GM18951 (cell line): ENCODE measurements at regions not wholly inside any gene's neighbourhood (a gene's known extent, or its start where the extent isn't known, plus 50 kb on each side); places are given as distances from the start of the nearest gene placed in this dataset.

Experiments
- POLR2A ChIP-seq: IDR thresholded peaks from 4 replicates; pipeline ENCODE4 v1.6.1; 2011; ENCODE audit warnings: mild to moderate bottlenecking; ENCODE audit not compliant: insufficient read length, insufficient read depth; ENCODE audit errors: extremely low read depth
- in situ Hi-C: fragments of 300-500 bp; cut with MboI; formaldehyde crosslinking; loops from one replicate; pipeline ENCODE4 v1.12.0; 2022; ENCODE audit warnings: low sequenced_read_pairs, mixed read lengths, inconsistent platforms; ENCODE audit not compliant: unreplicated experiment

DNA sequence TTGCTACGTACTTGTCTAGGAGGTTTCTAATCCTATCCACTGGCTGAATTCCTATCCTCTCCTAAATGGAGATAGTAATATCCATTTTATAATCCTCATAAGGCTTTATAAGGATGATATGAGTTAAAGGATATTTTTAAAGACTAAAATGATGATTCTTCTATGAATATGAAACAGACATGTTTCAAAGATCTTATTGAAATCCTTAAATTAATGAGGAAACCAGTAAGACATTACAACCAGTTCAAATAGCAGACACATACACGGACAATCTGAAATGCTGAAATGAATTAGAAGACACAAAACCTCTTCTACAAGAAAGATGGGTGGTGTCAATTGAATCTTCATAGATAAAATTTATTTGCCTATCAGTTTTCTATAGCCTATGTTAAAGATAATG lies 132.9 kb upstream of the ANK3 start:
- TF ChIP-seq POLR2A, result no peak
- in situ Hi-C loops, result no loop called here

DNA sequence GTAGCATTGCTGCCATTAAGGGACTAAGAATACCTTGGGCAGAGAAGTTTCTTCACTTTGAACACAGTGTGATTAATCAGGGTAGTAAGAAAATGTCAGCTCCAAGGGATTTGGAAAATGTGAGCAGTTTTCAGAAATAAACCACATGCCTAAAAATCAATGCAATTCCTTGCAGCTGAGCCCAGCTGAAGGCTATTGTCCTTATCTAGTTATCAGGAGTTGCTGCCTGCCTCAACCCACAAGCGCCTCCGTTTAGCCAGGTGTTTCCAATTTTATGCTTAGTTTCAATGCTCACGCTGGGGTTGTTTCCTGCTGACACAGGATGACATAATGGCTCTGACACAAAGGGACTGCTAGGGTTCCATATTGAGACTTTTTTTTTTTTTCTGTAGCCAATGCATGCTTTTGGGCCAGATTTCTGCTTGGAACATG lies 132.3 kb upstream of the ANK3 start:
- TF ChIP-seq POLR2A, result no peak
- in situ Hi-C loops, result no loop called here

DNA sequence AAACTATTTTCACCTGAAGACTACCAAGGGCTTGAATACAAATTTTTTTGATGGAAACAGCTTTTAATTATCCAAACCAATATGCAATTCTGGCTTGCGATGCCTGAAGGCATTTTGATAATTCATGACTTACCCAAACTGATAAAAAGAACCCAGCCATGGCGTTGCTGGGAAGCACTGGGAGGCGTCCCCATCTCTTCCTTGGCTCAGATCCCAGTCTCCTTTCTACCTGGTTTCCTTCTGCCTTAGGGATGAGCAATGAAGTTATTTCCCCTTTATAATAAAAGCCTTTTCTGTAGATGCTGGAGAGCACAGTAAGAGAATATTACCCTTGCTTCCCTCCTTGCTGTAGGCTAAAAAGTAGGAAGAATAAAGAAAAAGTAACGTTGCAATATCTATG lies 129.1 kb upstream of the ANK3 start:
- in situ Hi-C loops, result no loop called here
- TF ChIP-seq POLR2A, result no peak

DNA sequence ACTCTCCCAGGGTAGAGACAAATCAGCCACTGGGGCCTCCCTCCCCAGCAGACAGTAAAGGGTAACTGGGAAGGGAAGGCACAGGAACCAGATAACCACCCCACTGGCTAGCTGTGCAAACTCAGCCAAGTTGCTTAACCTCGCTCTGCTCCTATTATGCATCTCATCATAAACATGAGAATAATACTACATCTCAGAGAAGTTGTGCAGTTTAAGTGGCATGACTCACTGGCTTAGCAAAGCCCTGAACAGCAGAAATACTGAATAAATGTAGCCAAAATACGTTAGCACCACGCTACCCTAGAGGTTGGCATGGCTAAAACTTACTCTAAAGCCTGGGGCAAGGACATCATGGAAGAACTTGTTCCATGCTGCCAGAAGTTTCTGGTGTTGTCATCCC lies 128.1 kb upstream of the ANK3 start:
- in situ Hi-C loops, result no loop called here
- TF ChIP-seq POLR2A, result no peak

DNA sequence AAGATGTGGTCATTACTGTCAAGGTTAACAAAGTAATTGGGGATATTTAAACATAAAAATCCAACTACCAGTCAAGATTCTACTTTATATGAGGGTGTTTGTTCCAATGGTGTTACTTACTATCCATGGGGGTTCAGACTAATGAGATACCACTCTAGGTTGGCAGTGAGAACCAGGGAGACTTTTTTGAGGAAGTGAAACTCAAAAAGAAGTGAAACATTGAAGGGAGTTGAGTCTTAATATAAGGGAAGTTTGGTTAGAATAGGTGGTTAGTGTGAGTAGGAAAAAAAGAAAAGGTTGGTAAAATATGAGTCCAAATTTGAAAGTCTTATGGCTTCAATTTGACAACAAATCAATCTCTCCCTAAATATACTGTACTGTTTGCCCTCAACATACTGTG lies 123.6 kb upstream of the ANK3 start:
- no peak for TF ChIP-seq POLR2A
- in situ Hi-C loops, result no loop called here

DNA sequence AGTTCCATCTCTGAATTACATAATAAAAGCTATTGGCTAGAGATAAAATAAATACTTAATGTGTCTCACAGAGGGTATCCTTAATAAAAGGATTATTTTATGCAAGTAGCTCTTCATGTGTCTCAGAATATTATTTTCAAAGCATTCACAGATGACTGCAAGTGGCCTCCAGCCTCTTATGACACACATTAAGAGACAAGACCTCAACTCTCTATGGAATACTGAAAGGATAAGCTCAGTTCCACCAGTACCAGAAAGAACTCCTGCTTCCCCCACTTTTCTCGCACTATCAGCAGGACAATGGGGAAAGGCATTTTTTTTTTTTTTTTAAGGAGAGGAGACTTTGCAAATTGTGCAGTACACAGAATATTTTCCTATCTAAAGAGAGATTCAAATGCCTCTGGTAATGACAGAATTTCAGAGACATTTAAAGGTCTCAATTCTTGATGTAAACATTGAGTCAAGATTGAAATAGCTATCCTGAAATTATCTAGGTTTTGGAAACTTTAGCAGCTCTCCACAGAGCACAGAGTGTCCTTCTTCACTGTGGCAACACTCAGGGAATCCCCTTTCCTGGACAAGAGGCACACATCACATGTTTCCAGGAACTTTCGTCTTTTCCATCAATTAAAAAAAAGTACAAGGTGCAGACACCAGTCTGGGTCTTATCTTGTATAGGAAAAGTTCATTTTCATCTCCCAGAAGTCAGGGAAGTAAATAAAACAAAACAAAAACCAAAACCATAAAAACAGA lies 122.0 kb upstream of the ANK3 start:
- TF ChIP-seq POLR2A, result no peak
- in situ Hi-C loops, result no loop called here

DNA sequence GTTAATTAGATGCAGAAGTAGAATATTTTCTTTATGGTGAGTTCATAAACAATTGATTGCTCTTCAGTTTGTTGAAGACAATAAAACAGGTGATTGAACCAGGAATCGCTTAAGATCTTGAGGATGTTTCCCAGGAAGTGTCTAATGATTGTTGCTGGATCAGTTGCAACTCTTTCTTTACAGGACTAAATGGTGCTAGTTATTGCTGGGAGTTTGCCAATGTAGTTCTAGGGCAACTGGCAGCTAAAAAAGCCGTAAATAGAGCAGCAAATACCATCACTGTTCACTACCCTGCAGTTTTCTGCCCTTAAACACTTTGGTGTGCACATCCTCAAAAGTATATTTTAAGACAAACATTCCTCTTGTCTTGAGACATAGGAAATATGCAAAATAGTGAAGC lies 119.2 kb upstream of the ANK3 start:
- no peak for TF ChIP-seq POLR2A
- in situ Hi-C loops, result no loop called here

DNA sequence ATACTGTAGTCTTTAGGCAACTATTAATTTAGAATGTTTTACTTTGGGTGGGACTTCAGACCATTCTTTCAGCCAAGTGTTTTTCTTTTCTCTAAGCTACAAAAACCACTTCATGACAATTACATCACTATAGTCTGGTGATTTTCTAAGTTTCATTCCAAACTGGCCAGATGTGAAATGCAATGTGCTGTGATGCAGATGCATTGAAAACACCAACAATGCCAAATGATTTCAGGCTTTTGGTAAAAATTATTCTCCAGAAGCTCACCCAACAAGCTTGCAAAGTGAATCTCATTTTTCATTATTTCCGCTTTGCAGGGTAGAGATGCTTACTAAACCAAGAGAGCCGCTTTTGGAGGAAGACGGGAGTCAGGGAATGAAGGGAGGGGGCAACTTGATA lies 118.4 kb upstream of the ANK3 start:
- in situ Hi-C loops, result no loop called here
- no peak for TF ChIP-seq POLR2A

DNA sequence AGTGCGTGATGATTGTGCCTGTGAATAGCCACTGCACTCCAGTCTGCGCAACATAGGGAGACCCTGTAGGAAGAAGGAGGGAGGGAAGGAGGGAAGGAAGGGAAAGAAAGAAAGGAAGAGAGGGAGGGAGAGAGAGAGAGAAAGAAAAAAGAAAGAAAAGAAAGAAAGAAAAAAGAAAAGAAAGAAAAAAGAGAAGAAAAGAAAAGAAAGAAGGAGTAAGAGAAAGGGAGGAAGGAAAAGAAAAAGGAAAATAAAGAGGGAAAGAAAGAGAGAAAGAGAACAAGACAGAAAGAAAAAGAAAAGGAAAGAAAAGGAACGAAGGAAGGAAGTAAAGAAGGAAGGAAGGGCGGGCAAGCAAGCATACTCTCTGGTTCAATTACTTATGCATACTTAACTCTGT lies 112.9 kb upstream of the ANK3 start:
- no peak for TF ChIP-seq POLR2A

DNA sequence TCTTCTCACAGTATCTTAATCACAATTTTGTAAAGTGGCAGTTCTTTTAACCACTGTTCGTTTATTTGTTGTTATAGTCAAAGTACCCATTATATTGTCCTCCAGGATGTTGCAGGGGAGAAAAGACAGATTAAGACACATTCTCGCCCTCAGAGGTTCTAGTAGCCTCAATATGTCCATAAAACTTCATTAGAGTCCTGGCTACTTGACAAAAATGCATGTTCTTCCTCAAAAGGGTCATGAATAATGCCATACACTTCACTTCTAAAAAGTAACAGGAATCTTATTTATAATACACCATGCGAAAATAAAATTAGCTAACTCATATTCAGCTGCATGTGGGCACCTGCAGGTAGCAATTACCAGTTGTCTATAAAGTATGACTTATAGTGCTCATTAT lies 109.3 kb upstream of the ANK3 start:
- in situ Hi-C loops, result no loop called here
- no peak for TF ChIP-seq POLR2A

More for the DNA sequence above, 112.9 kb upstream of the ANK3 start:
- in situ Hi-C loops, result no loop called here

DNA sequence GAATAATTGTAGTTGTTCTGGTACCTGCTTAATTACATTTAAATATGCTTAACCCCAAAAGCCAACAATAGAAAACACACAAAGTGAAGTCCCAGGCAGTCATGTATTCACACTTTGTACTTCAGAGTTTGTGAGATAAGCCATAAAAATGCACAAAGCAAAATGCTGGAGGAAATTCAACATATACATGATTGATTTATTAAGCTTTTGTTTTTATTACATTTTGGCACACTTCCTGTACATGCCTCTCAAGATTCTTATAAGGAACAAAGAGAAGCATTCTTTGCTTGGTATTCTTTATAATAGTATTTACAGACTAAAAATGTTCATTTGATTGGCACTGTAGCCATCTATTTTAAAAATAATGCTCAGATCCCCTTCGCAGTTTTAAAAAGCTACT lies 107.7 kb upstream of the ANK3 start:
- in situ Hi-C loops, result no loop called here
- no peak for TF ChIP-seq POLR2A

DNA sequence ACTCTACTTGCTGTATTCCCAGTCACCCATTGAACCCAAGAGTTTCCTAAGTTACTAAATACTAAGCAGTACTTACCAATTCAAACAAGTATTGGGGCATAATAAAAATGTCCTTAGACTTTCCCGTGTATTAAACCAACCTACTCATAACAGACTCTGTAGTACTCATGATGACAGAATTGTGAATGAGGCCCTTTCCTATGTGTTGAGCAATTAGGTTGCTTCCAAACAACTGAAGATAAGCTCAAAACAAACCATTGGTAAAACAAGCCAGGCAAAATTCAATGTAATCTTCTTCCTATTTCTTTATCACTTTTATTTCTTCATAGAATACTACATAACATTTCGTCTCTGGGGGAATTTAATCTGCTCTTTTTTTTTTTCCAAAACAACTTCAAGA lies 106.5 kb upstream of the ANK3 start:
- in situ Hi-C loops, result no loop called here
- no peak for TF ChIP-seq POLR2A

DNA sequence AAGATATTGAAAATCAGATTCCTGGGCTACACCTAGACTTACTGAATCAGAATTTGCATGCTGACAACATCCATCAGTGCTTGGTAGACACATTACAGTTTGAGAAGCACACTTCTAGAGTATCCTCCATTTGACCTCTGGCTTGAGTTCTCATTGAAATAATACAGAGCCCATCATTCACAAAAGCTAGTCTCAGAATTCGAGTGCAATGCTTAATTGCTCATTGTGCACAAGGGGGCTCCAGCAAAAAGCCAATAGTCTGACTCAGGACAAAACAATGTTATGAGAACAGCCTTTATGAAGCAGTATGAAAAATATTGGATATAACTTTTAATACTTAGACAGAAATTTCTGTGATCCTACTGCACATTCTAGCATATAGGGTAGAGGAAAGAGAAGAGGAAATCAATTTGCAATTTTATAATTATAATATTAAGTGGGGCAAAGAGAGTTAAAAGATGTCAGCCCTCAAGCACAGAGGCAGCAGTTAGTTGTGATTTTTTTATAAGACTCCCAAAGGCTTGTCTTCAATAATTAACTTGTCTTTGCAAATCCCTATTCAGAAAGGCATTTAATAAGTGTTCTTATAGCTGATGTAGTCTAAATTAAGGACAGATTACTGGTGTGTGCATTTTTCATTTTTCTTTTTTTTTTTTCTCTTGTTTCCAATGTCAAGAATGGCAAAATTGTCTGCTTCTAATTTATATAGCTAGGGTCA lies 105.8 kb upstream of the ANK3 start:
- no peak for TF ChIP-seq POLR2A
- in situ Hi-C loops, result no loop called here

DNA sequence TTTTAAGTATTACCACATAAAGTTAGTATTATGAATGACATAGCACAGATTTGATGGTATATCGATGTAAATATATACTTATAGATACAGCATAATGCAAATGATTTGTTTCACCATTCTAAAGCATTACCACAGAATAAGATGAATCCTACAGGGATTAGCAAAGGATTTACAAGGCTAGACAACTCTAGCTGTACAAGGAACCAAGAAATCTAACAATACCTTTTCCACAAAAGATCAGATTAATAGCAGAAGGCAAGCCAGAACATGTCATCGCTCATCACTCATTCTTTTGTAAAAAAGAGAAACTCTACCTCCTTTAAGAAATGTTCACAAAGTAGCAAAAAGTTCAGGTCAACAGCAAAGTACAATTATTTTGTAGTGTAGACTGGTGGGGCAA lies 105.1 kb upstream of the ANK3 start:
- in situ Hi-C loops, result no loop called here
- TF ChIP-seq POLR2A, result no peak

DNA sequence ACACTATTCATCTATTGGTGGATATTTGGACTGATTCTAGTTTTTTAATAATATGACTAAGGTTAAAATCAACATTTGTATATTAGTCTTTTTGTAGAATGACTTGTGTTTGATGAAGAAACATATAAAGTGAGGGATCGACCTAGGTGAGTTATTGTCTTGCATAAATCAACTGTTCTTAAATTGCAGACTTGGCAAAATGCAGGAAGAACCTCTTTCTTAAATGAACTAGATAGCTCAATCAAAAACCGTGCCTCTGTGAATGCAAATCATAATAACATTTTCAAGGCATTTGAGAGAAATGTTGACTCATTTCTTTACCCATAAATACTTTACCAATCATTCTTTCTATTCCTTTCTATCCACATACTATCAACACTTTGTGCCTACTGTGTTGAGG lies 101.5 kb upstream of the ANK3 start:
- no peak for TF ChIP-seq POLR2A

DNA sequence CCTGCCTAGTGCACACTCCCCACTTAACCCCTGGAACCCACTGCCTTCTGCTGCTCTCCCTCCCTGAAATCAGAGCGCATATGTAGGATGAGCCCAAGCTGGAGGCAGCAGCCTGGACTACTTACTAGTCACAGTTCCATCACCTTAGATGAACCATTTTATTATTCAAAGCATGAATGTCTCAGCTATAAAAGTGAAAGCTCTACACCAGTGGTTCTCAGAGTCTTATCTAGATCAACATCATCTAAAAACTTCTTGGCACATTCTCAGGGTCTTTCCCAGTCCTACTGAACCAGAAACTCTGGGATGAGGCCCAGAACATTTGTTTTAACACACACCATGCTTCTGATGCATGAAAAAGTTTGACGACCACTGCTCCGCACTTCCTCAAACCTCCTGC lies 100.3 kb upstream of the ANK3 start:
- no peak for TF ChIP-seq POLR2A
- in situ Hi-C loops, result no loop called here

More for the DNA sequence above, 101.5 kb upstream of the ANK3 start:
- in situ Hi-C loops, result no loop called here
